ENCODE measurements at regions not wholly inside any gene's neighbourhood (a gene's known extent, or its start where the extent isn't known, plus 50 kb on each side); places are given as distances from the start of the nearest gene placed in this dataset.

DNA sequence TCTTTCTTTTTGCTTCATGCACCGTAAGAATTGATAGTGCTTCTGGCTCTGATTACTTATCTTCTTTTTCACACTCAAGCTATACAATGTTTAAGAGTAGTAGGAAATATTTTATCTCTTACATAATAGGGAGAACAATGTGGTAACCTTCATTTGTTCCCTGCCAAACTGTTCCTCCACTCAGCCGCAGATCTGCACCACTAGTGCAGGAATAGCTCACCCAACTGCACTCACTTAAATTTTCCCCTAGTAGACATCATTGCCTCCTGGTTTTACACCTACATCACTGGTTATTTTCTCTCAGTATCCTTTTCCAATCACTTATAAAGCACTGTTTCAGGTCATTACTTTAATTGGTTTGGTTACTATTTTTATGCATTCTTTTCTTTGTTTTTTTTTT lies 283.5 kb upstream of the ZNF804A start:
- no peak for TF ChIP-seq CTCF (conservative IDR thresholded peaks at IDR 0.05; ENCODE audit: low read depth, low read length)
- TF ChIP-seq EZH2 (IDR thresholded peaks at IDR 0.05; ENCODE audit: low read length, unreplicated experiment): no peak
